ENCODE measurements at regions not wholly inside any gene's neighbourhood (a gene's known extent, or its start where the extent isn't known, plus 50 kb on each side); places are given as distances from the start of the nearest gene placed in this dataset.

- no peak overlapping the region for H3K9ac ChIP-seq (ENCODE audit: insufficient read length)
- H3K27ac ChIP-seq, result no peak overlapping the region
- H3K9me3 ChIP-seq (ENCODE audit: low read depth, low read length), result no peaks in the 10 kb centered on the region
- no peaks in the 10 kb centered on the region for H3K36me3 ChIP-seq (ENCODE audit: insufficient read depth, low read length)
- H3K4me3 ChIP-seq, result no peak overlapping the region
- no peak for DNase-seq (ENCODE audit: low read depth, low spot score)
- TF ChIP-seq POLR2AphosphoS5 (IDR thresholded peaks at IDR 0.05; ENCODE audit: borderline replicate concordance, low read depth, low read length) (no peak), EZH2 (IDR thresholded peaks at IDR 0.05) (no peak), FOXP2 (optimal IDR thresholded peaks at IDR 0.05; ENCODE audit: control extremely low read depth, extremely low read length, insufficient read depth) (no peak)
Observed at GRCh38 chr2:234823877-234824376, 127.9 kb upstream of the SH3BP4 start.

DNA sequence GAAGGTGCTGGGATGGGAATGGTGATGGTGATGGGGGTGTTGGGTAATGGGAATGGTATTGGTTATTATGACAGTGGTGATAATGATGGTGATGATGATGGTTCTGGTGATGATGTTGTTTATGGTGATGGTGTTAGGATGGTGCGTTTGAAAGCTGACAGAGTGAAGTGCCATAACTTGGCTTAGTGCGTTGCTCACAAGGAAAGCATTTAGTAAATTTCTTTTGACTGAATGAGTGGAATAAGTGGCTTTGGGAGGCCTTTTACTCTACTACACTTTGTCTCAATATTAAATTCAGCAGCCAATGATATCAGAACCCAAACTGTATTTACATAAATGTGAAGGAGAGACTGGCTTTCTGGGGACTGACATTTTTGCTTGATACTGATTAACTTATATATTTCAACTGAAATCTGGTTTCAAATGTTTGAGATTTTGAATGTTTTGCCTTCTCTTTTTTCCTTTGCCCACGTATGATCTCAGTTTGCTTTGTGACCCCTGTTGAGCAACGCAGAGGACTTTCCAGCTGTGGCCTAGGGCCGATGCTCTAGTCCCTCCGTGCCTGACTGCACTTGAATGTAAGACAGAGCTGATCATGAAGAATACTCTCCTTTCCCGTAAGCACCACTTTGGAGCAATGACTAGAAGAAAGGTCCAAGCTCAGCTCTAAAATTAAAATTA, 128.5 kb upstream of the SH3BP4 start:
- Histone ChIP-seq H3K27ac (no peak overlapping the region), H3K4me3 (no peak overlapping the region), H3K9me3 (ENCODE audit: low read depth, low read length) (no peaks in the 10 kb centered on the region), H3K9ac (ENCODE audit: insufficient read length) (no peak overlapping the region), H3K36me3 (ENCODE audit: insufficient read depth, low read length) (no peaks in the 10 kb centered on the region)
- no peak for DNase-seq (ENCODE audit: low read depth, low spot score)
- TF ChIP-seq FOXP2 (optimal IDR thresholded peaks at IDR 0.05; ENCODE audit: control extremely low read depth, extremely low read length, insufficient read depth), result no peak
- TF ChIP-seq EZH2 (IDR thresholded peaks at IDR 0.05), result no peak
- TF ChIP-seq POLR2AphosphoS5 (IDR thresholded peaks at IDR 0.05; ENCODE audit: borderline replicate concordance, low read depth, low read length), result no peak

- H3K36me3 ChIP-seq (ENCODE audit: insufficient read depth, low read length), result no peaks in the 10 kb centered on the region
- TF ChIP-seq POLR2AphosphoS5 (IDR thresholded peaks at IDR 0.05; ENCODE audit: borderline replicate concordance, low read depth, low read length) (no peak), FOXP2 (optimal IDR thresholded peaks at IDR 0.05; ENCODE audit: control extremely low read depth, extremely low read length, insufficient read depth) (no peak)
- H3K4me3 ChIP-seq, result no peak overlapping the region
- DNase-seq (ENCODE audit: low read depth, low spot score), result no peak
- no peak overlapping the region for H3K27ac ChIP-seq
- H3K9me3 ChIP-seq (ENCODE audit: low read depth, low read length), result no peaks in the 10 kb centered on the region
- no peak overlapping the region for H3K9ac ChIP-seq (ENCODE audit: insufficient read length)
Observed at GRCh38 chr2:234821946-234822475, 129.8 kb upstream of the SH3BP4 start.

- H3K9ac ChIP-seq (ENCODE audit: insufficient read length), result no peak overlapping the region
- H3K36me3 ChIP-seq (ENCODE audit: insufficient read depth, low read length), result no peaks in the 10 kb centered on the region
- no peak overlapping the region for H3K4me3 ChIP-seq
- TF ChIP-seq POLR2AphosphoS5 (IDR thresholded peaks at IDR 0.05; ENCODE audit: borderline replicate concordance, low read depth, low read length) (no peak), EZH2 (IDR thresholded peaks at IDR 0.05) (no peak), FOXP2 (optimal IDR thresholded peaks at IDR 0.05; ENCODE audit: control extremely low read depth, extremely low read length, insufficient read depth) (no peak)
- no peaks in the 10 kb centered on the region for H3K9me3 ChIP-seq (ENCODE audit: low read depth, low read length)
- no peak for DNase-seq (ENCODE audit: low read depth, low spot score)
- H3K27ac ChIP-seq, result no peak overlapping the region
Observed at GRCh38 chr2:234818937-234819336, 132.9 kb upstream of the SH3BP4 start.

GRCh38 chr2:234816491-234816890, 135.3 kb upstream of the SH3BP4 start:
- Histone ChIP-seq H3K9me3 (ENCODE audit: low read depth, low read length) (no peaks in the 10 kb centered on the region), H3K27ac (no peak overlapping the region), H3K4me3 (no peak overlapping the region), H3K9ac (ENCODE audit: insufficient read length) (no peak overlapping the region), H3K36me3 (ENCODE audit: insufficient read depth, low read length) (no peaks in the 10 kb centered on the region)
- TF ChIP-seq FOXP2 (optimal IDR thresholded peaks at IDR 0.05; ENCODE audit: control extremely low read depth, extremely low read length, insufficient read depth) (no peak), POLR2AphosphoS5 (IDR thresholded peaks at IDR 0.05; ENCODE audit: borderline replicate concordance, low read depth, low read length) (no peak), EZH2 (IDR thresholded peaks at IDR 0.05) (no peak)
- no peak for DNase-seq (ENCODE audit: low read depth, low spot score)

DNA sequence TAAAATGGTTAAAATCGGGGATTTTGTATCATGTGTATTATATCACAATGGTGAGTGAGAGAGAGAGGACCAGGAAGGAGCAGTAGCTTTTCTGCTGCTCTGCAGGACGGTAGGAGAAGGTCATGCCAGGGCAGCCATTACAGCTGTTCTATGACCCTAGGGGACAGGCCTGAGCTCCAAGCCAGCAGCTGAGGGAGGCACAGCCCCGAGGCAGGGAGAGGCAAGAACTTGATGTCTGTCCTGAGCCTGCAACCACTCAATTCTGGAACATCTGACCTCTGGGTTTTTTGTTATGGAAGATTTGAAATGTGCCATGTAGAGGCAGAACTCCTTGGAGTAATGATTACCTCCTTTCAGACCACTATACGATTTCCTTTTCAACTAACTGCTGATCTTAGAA, 135.8 kb upstream of the SH3BP4 start:
- TF ChIP-seq POLR2AphosphoS5 (IDR thresholded peaks at IDR 0.05; ENCODE audit: borderline replicate concordance, low read depth, low read length) (no peak), EZH2 (IDR thresholded peaks at IDR 0.05) (no peak), FOXP2 (optimal IDR thresholded peaks at IDR 0.05; ENCODE audit: control extremely low read depth, extremely low read length, insufficient read depth) (no peak)
- H3K9me3 ChIP-seq (ENCODE audit: low read depth, low read length), result no peaks in the 10 kb centered on the region
- H3K9ac ChIP-seq (ENCODE audit: insufficient read length), result no peak overlapping the region
- H3K4me3 ChIP-seq, result no peak overlapping the region
- no peaks in the 10 kb centered on the region for H3K36me3 ChIP-seq (ENCODE audit: insufficient read depth, low read length)
- H3K27ac ChIP-seq, result no peak overlapping the region
- DNase-seq (ENCODE audit: low read depth, low spot score), result no peak

- DNase-seq (ENCODE audit: low read depth, low spot score), result no peak
- no peaks in the 10 kb centered on the region for H3K36me3 ChIP-seq (ENCODE audit: insufficient read depth, low read length)
- H3K9ac ChIP-seq (ENCODE audit: insufficient read length), result no peak overlapping the region
- TF ChIP-seq POLR2AphosphoS5 (IDR thresholded peaks at IDR 0.05; ENCODE audit: borderline replicate concordance, low read depth, low read length), result no peak
- TF ChIP-seq EZH2 (IDR thresholded peaks at IDR 0.05), result no peak
- TF ChIP-seq FOXP2 (optimal IDR thresholded peaks at IDR 0.05; ENCODE audit: control extremely low read depth, extremely low read length, insufficient read depth), result no peak
- no peaks in the 10 kb centered on the region for H3K9me3 ChIP-seq (ENCODE audit: low read depth, low read length)
- no peak overlapping the region for H3K27ac ChIP-seq
- H3K4me3 ChIP-seq, result no peak overlapping the region
Observed at GRCh38 chr2:234814374-234814773, 137.4 kb upstream of the SH3BP4 start.

GRCh38 chr2:234812851-234813250, 139.0 kb upstream of the SH3BP4 start:
- no peak overlapping the region for H3K4me3 ChIP-seq
- TF ChIP-seq FOXP2 (optimal IDR thresholded peaks at IDR 0.05; ENCODE audit: control extremely low read depth, extremely low read length, insufficient read depth) (no peak), EZH2 (IDR thresholded peaks at IDR 0.05) (no peak), POLR2AphosphoS5 (IDR thresholded peaks at IDR 0.05; ENCODE audit: borderline replicate concordance, low read depth, low read length) (no peak)
- no peak for DNase-seq (ENCODE audit: low read depth, low spot score)
- H3K36me3 ChIP-seq (ENCODE audit: insufficient read depth, low read length), result no peaks in the 10 kb centered on the region
- H3K9me3 ChIP-seq (ENCODE audit: low read depth, low read length), result no peaks in the 10 kb centered on the region
- H3K27ac ChIP-seq, result no peak overlapping the region
- H3K9ac ChIP-seq (ENCODE audit: insufficient read length), result no peak overlapping the region
